HG03097 (cell line): ENCODE measurements at regions not wholly inside any gene's neighbourhood (a gene's known extent, or its start where the extent isn't known, plus 50 kb on each side); places are given as distances from the start of the nearest gene placed in this dataset.
"Not testable (repeated sequence)": the region's sequence is repeated elsewhere in the genome, so short reads cannot be mapped to it uniquely, and the experiment has no call there.

Experiments used
- ATAC-seq: cut with Tn5 transposase; IDR thresholded peaks from one replicate; pipeline ENCODE4 v1.9.1; 2021; ENCODE audit not compliant: unreplicated experiment, low FRiP score

GRCh38 chr3:115251509-115251908 lies 104.4 kb upstream of the ZBTB20 start:
- no peak for ATAC-seq

- no peak for ATAC-seq
Observed at GRCh38 chr3:115252679-115253078, 105.6 kb upstream of the ZBTB20 start.

GRCh38 chr3:115254492-115255196 lies 107.6 kb upstream of the ZBTB20 start:
- no peak for ATAC-seq

- ATAC-seq, result no peak
Observed at GRCh38 chr3:115255197-115255585, 108.1 kb upstream of the ZBTB20 start.

- ATAC-seq, result no peak
Observed at GRCh38 chr3:115270849-115271248, 123.8 kb upstream of the ZBTB20 start.

GRCh38 chr3:115272036-115272824 lies 125.1 kb upstream of the ZBTB20 start:
- no peak for ATAC-seq

GRCh38 chr3:115275896-115276295 lies 128.8 kb upstream of the ZBTB20 start:
- no peak for ATAC-seq

GRCh38 chr3:115279939-115280338 lies 132.9 kb upstream of the ZBTB20 start:
- no peak for ATAC-seq

- ATAC-seq, result no peak
Observed at GRCh38 chr3:115280506-115280905, 133.4 kb upstream of the ZBTB20 start.

GRCh38 chr3:115281697-115282675 lies 134.9 kb upstream of the ZBTB20 start:
- ATAC-seq, result no peak

- no peak for ATAC-seq
Observed at GRCh38 chr3:115284980-115285379, 137.9 kb upstream of the ZBTB20 start.

GRCh38 chr3:115286529-115287197 lies 139.6 kb upstream of the ZBTB20 start:
- no peak for ATAC-seq

- ATAC-seq, result no peak
Observed at GRCh38 chr3:115287198-115287597, 140.1 kb upstream of the ZBTB20 start.

- no peak for ATAC-seq
Observed at GRCh38 chr3:115292131-115292530, 145.0 kb upstream of the ZBTB20 start.

GRCh38 chr3:115292677-115293165 lies 145.6 kb upstream of the ZBTB20 start:
- no peak for ATAC-seq

- ATAC-seq, result no peak
Observed at GRCh38 chr3:115293321-115293720, 146.2 kb upstream of the ZBTB20 start.

GRCh38 chr3:115301364-115301860 lies 154.3 kb upstream of the ZBTB20 start:
- ATAC-seq, result no peak

- ATAC-seq, result not testable (repeated sequence)
Observed at GRCh38 chr3:115317953-115318352, 170.9 kb upstream of the ZBTB20 start.

- ATAC-seq, result no peak
Observed at GRCh38 chr3:115321400-115321805, 174.3 kb upstream of the ZBTB20 start.

- no peak for ATAC-seq
Observed at GRCh38 chr3:115322901-115323300, 175.8 kb upstream of the ZBTB20 start.
